ENCODE measurements at regions not wholly inside any gene's neighbourhood (a gene's known extent, or its start where the extent isn't known, plus 50 kb on each side); places are given as distances from the start of the nearest gene placed in this dataset.

DNA sequence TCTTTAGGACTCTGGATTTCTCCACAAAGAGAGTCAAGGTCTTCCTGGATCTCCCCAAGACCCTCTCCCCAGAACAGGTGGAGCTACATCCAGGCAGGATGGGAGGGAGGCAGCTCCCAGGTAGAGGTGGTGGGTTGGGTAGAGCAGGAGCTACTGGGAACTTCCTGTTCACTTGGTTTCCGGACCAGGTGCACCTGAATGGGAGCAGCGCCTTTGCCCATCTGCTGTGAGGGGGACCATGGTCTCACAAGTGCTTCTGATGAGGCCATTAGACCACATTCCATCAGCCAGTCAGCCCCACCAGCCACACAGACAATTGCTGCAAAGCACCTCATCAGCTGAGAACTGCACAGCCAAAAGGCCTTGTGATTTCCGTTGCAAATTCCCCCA is 188.8 kb downstream of the MATN1 start:
- no peaks in the 10 kb centered on the region for H3K27me3 ChIP-seq (ENCODE audit: insufficient read depth, low read depth, severe bottlenecking)
- no peak for DNase-seq
- TF ChIP-seq, protein P1, sequence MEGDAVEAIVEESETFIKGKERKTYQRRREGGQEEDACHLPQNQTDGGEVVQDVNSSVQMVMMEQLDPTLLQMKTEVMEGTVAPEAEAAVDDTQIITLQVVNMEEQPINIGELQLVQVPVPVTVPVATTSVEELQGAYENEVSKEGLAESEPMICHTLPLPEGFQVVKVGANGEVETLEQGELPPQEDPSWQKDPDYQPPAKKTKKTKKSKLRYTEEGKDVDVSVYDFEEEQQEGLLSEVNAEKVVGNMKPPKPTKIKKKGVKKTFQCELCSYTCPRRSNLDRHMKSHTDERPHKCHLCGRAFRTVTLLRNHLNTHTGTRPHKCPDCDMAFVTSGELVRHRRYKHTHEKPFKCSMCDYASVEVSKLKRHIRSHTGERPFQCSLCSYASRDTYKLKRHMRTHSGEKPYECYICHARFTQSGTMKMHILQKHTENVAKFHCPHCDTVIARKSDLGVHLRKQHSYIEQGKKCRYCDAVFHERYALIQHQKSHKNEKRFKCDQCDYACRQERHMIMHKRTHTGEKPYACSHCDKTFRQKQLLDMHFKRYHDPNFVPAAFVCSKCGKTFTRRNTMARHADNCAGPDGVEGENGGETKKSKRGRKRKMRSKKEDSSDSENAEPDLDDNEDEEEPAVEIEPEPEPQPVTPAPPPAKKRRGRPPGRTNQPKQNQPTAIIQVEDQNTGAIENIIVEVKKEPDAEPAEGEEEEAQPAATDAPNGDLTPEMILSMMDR (IDR thresholded peaks at IDR 0.05; ENCODE audit: low read depth, low read length), result no peak

DNA sequence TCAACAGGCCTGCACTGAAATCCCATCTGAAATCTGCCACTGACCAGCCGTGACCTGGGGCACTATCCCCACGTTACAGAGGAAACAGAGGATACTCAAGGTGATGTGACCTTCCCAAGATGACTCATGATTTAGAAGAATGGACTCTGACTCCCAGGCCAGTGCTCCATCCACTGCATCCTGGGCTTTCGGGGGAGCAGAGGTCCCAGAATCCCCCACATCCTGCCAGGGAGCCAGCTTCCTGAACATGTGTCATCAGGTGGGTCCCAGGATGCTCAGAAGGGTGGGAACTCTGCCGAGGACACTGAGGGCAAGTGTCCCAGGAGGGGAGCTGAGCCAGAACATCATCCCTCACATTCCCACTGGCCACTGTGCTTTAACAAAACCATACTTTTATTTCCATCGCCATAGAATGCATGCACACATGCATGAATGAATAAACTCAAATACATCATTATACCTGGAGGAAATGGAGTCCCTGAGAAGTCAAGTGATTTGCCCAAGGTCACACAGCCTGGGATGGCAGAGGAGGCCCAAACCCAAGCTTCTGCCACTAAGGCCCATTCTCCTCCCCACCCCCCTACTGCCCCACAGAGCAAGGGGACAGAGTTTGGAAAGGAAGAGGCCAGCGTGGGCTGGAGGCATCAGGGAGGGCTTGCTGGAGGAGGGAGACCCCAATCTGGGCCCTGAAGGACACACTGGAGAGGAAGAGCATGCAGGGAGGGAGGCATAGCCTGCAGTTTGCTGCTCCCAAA is 189.4 kb downstream of the MATN1 start:
- no peaks in the 10 kb centered on the region for H3K27me3 ChIP-seq (ENCODE audit: insufficient read depth, low read depth, severe bottlenecking)
- H3K9me3 ChIP-seq (ENCODE audit: severe bottlenecking), result no peaks in the 10 kb centered on the region
- DNase-seq, result no peak
- no peak overlapping the region for H3K4me3 ChIP-seq (ENCODE audit: low read depth, low read length)
- no peak overlapping the region for H3K27ac ChIP-seq
- TF ChIP-seq, protein P1 (IDR thresholded peaks at IDR 0.05; ENCODE audit: low read depth, low read length), result no peak
- no peaks in the 10 kb centered on the region for H3K36me3 ChIP-seq

More for the DNA sequence above, 188.8 kb downstream of the MATN1 start:
- Histone ChIP-seq H3K9me3 (ENCODE audit: severe bottlenecking) (no peaks in the 10 kb centered on the region), H3K4me3 (ENCODE audit: low read depth, low read length) (no peak overlapping the region), H3K27ac (no peak overlapping the region), H3K36me3 (no peaks in the 10 kb centered on the region)

- TF ChIP-seq, protein P1 (IDR thresholded peaks at IDR 0.05; ENCODE audit: low read depth, low read length), result no peak
- Histone ChIP-seq H3K27me3 (ENCODE audit: insufficient read depth, low read depth, severe bottlenecking) (no peaks in the 10 kb centered on the region), H3K4me3 (ENCODE audit: low read depth, low read length) (no peak overlapping the region), H3K27ac (no peak overlapping the region), H3K36me3 (no peaks in the 10 kb centered on the region), H3K9me3 (ENCODE audit: severe bottlenecking) (no peaks in the 10 kb centered on the region)
- DNase-seq, result no peak
Observed at GRCh38 chr1:30533141-30533540, 190.2 kb downstream of the MATN1 start.

DNA sequence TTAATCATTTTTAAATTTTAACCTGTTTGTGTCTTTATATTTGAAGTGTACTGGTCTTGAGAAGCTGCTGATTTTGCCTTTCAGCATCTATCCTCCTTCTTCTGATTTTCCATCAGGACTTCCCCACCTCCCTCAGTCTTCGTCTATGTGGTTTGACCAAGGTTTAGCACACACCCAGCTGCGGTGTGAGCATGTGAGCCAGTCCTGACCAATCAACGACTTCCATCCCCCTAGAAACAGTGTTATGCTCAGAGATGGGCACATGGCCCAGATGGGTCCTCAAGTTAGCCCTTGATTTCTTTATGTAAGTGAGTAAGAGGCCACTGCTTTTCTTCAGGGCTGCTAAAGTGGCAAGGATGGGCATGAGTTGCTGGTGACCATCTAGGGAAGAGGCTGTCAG is 190.8 kb downstream of the MATN1 start:
- TF ChIP-seq, protein P1 (IDR thresholded peaks at IDR 0.05; ENCODE audit: low read depth, low read length), result no peak
- H3K27me3 ChIP-seq (ENCODE audit: insufficient read depth, low read depth, severe bottlenecking), result no peaks in the 10 kb centered on the region
- no peak overlapping the region for H3K27ac ChIP-seq
- no peaks in the 10 kb centered on the region for H3K9me3 ChIP-seq (ENCODE audit: severe bottlenecking)
- DNase-seq, result no peak
- no peak overlapping the region for H3K4me3 ChIP-seq (ENCODE audit: low read depth, low read length)
- no peaks in the 10 kb centered on the region for H3K36me3 ChIP-seq

GRCh38 chr1:30527511-30528140 is 195.8 kb downstream of the MATN1 start:
- no peak for DNase-seq
- no peak overlapping the region for H3K27ac ChIP-seq

More at GRCh38 chr1:30527511-30528140, 195.8 kb downstream of the MATN1 start:
- no peak overlapping the region for H3K4me3 ChIP-seq (ENCODE audit: low read depth, low read length)
- H3K36me3 ChIP-seq, result no peaks in the 10 kb centered on the region
- no peaks in the 10 kb centered on the region for H3K9me3 ChIP-seq (ENCODE audit: severe bottlenecking)
- H3K27me3 ChIP-seq (ENCODE audit: insufficient read depth, low read depth, severe bottlenecking), result no peaks in the 10 kb centered on the region
- TF ChIP-seq, protein P1 (IDR thresholded peaks at IDR 0.05; ENCODE audit: low read depth, low read length), result no peak
